PFSK-1 (cell line): ENCODE measurements at regions not wholly inside any gene's neighbourhood (a gene's known extent, or its start where the extent isn't known, plus 50 kb on each side); places are given as distances from the start of the nearest gene placed in this dataset.

Experiments
- FOXP2 ChIP-seq: optimal IDR thresholded peaks from 2 replicates; pipeline ENCODE3; 2011; ENCODE audit warnings: borderline replicate concordance, control low read depth, inconsistent platforms; ENCODE audit not compliant: insufficient read depth; ENCODE audit errors: extremely low read length, extremely low read depth
- POLR2AphosphoS5 ChIP-seq: IDR thresholded peaks from 2 replicates; pipeline ENCODE4 v1.6.1; 2012; ENCODE audit warnings: low read depth, mild to moderate bottlenecking, control low read depth, low read length, moderate library complexity
- REST ChIP-seq, 2 experiments: IDR thresholded peaks; 2 replicates each; pipeline versions ENCODE4 v1.6.1 to v1.8.0; 2011 to 2012; ENCODE audit warnings: low read depth in 2 of 2, low read length in 2 of 2, control low read depth in 1 of 2, inconsistent platforms in 1 of 2, mild to moderate bottlenecking in 1 of 2, moderate library complexity in 1 of 2; ENCODE audit not compliant: insufficient read depth in 1 of 2
- SIN3A ChIP-seq: IDR thresholded peaks from 2 replicates; pipeline ENCODE4 v1.6.1; 2012; ENCODE audit warnings: mild to moderate bottlenecking, low read length, moderate library complexity, borderline replicate concordance; ENCODE audit not compliant: insufficient read depth
- TAF1 ChIP-seq: IDR thresholded peaks from 2 replicates; pipeline ENCODE4 v1.6.1; 2012; ENCODE audit warnings: low read length, control low read depth, borderline replicate concordance; ENCODE audit not compliant: insufficient read depth

DNA sequence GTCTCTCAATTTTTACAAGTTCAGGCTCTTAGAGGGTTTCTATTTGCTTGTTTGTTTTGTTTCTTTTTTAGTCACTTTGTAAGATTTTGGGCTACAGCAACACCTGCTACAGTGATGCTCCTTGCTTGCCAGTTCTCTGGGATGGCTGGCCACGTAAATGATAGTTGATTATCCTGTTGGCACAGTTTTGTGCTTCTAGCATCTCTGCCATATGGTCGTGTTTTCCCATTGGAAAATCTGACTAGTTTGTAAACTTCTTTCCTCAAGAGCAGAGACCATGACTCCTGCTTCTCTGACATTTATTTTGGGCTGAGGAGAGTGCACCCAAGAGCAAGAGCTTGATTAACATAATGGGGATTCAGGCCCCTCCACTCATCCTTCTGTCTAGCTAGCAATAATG, 1621.6 kb upstream of the RAG2 start:
- TF ChIP-seq REST (IDR thresholded peaks at IDR 0.05; ENCODE audit: insufficient read depth in 1 of 2, low read depth in 2 of 2, low read length in 2 of 2) (no peak), POLR2AphosphoS5 (no peak), TAF1 (no peak), SIN3A (no peak), FOXP2 (no peak)
